ENCODE measurements at regions not wholly inside any gene's neighbourhood (a gene's known extent, or its start where the extent isn't known, plus 50 kb on each side); places are given as distances from the start of the nearest gene placed in this dataset.

GRCh38 chr11:129292092-129292491, 83.6 kb upstream of the BARX2 start:
- no peak for TF ChIP-seq CTCF (conservative IDR thresholded peaks at IDR 0.05; ENCODE audit: low read depth, low read length)
- no peak overlapping the region for H3K4me3 ChIP-seq (ENCODE audit: low read depth, low read length)
- no peak for DNase-seq (ENCODE audit: low read depth)

GRCh38 chr11:129291546-129291945, 84.1 kb upstream of the BARX2 start:
- TF ChIP-seq CTCF (conservative IDR thresholded peaks at IDR 0.05; ENCODE audit: low read depth, low read length), result no peak

GRCh38 chr11:129290966-129291365, 84.7 kb upstream of the BARX2 start:
- no peak for TF ChIP-seq CTCF (conservative IDR thresholded peaks at IDR 0.05; ENCODE audit: low read depth, low read length)
- no peak for DNase-seq (ENCODE audit: low read depth)
- H3K4me3 ChIP-seq (ENCODE audit: low read depth, low read length), result no peak overlapping the region

More at GRCh38 chr11:129291546-129291945, 84.1 kb upstream of the BARX2 start:
- no peak overlapping the region for H3K4me3 ChIP-seq (ENCODE audit: low read depth, low read length)
- DNase-seq (ENCODE audit: low read depth), result no peak

- no peak overlapping the region for H3K4me3 ChIP-seq (ENCODE audit: low read depth, low read length)
- TF ChIP-seq CTCF (conservative IDR thresholded peaks at IDR 0.05; ENCODE audit: low read depth, low read length), result no peak
- DNase-seq (ENCODE audit: low read depth), result no peak
These were observed 86.2 kb upstream of the BARX2 start for GRCh38 chr11:129289350-129290040.

GRCh38 chr11:129287920-129288319, 87.7 kb upstream of the BARX2 start:
- DNase-seq (ENCODE audit: low read depth), result no peak
- no peak for TF ChIP-seq CTCF (conservative IDR thresholded peaks at IDR 0.05; ENCODE audit: low read depth, low read length)
- H3K4me3 ChIP-seq (ENCODE audit: low read depth, low read length), result no peak overlapping the region

- no peak for DNase-seq (ENCODE audit: low read depth)
- no peak for TF ChIP-seq CTCF (conservative IDR thresholded peaks at IDR 0.05; ENCODE audit: low read depth, low read length)
- H3K4me3 ChIP-seq (ENCODE audit: low read depth, low read length), result no peak overlapping the region
These were observed 88.8 kb upstream of the BARX2 start for GRCh38 chr11:129286813-129287212.

- DNase-seq (ENCODE audit: low read depth), result no peak
- no peak for TF ChIP-seq CTCF (conservative IDR thresholded peaks at IDR 0.05; ENCODE audit: low read depth, low read length)
- H3K4me3 ChIP-seq (ENCODE audit: low read depth, low read length), result no peak overlapping the region
These were observed 90.3 kb upstream of the BARX2 start for GRCh38 chr11:129285402-129285786.

Data from epithelial cell of proximal tubule (primary cell).